ENCODE measurements at regions not wholly inside any gene's neighbourhood (a gene's known extent, or its start where the extent isn't known, plus 50 kb on each side); places are given as distances from the start of the nearest gene placed in this dataset.

DNA sequence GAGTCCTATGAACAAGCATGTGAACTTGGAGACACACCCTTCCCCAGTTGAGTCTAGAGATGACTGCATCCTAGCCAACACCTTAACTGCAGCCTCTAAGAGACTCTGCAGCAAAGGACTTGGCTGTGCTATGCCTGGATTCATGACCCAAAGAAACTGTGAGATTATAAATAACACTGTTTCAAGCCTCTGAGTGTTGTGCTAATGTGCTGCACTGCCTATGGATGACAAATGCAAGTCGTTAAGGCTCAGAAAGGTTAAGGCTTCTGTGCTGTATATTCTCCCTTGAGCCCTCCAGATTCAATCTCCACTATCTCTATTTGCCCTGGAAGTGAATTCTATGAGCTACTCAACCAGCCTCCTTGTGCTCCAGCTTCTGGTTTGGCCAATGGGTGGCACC, 116.5 kb upstream of the CBLN4 start:
- H3K9me3 ChIP-seq, result no peaks in the 10 kb centered on the region
- H3K36me3 Mint-ChIP-seq (ENCODE audit: insufficient read depth, unreplicated experiment), result no peaks in the 10 kb centered on the region

DNA sequence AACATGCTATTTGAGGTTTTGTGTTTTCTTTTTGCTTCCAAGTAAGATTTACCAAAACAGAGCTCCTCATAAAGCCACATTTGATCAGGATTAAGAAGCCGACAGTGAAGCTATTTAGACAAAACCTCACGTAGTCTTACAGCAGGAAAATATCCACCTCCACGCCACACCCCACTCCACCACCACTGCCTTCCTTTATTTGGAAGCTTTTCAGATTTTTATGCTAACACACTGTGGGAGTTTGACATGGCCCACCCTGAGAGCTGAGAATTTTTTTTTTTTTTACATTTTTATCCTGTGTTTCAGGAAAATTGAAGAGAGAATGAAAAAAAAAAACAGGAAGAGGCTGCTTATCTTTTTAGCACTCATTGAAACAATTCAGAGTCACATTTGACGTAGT, 104.8 kb upstream of the MC3R start:
- DNase-seq, result no peak
- no peaks in the 10 kb centered on the region for H3K4me1 ChIP-seq
- POLR2A ChIA-PET, result no interaction called here
- no peak overlapping the region for H3K27ac Mint-ChIP-seq (ENCODE audit: unreplicated experiment)
- no peaks in the 10 kb centered on the region for H3K27me3 ChIP-seq (replicated peaks; ENCODE audit: control insufficient read depth, insufficient read depth, low read length)
- no peaks in the 10 kb centered on the region for H3K36me3 Mint-ChIP-seq (ENCODE audit: insufficient read depth, unreplicated experiment)
- H3K4me1 Mint-ChIP-seq (ENCODE audit: low read depth, unreplicated experiment), result no peaks in the 10 kb centered on the region
- peaks cover 27% of the 10 kb centered on the region for H3K9me3 ChIP-seq
- CTCF ChIA-PET, result interaction anchor here (0.5 kb wide), 1 partner anchor 21 kb away, joined by 3 read pairs; no protein-coding TSS in a partner anchor
- no TSS peak for BruUV-seq (replicated peaks)
- H3K36me3 ChIP-seq (ENCODE audit: control insufficient read depth, insufficient read depth, low read length), result no peaks in the 10 kb centered on the region
- H3K4me3 Mint-ChIP-seq (ENCODE audit: unreplicated experiment), result no peak overlapping the region
- TF ChIP-seq, protein P1, sequence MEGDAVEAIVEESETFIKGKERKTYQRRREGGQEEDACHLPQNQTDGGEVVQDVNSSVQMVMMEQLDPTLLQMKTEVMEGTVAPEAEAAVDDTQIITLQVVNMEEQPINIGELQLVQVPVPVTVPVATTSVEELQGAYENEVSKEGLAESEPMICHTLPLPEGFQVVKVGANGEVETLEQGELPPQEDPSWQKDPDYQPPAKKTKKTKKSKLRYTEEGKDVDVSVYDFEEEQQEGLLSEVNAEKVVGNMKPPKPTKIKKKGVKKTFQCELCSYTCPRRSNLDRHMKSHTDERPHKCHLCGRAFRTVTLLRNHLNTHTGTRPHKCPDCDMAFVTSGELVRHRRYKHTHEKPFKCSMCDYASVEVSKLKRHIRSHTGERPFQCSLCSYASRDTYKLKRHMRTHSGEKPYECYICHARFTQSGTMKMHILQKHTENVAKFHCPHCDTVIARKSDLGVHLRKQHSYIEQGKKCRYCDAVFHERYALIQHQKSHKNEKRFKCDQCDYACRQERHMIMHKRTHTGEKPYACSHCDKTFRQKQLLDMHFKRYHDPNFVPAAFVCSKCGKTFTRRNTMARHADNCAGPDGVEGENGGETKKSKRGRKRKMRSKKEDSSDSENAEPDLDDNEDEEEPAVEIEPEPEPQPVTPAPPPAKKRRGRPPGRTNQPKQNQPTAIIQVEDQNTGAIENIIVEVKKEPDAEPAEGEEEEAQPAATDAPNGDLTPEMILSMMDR (IDR thresholded peaks at IDR 0.05; ENCODE audit: insufficient read depth in 1 of 2, low read depth in 1 of 2, low read length in 1 of 2, severe bottlenecking in 1 of 2, unreplicated experiment in 1 of 2), result no peak
- H3K4me3 ChIP-seq (ENCODE audit: low read depth, low read length), result no peak overlapping the region
- peaks cover 29% of the 10 kb centered on the region for H3K9me3 Mint-ChIP-seq (ENCODE audit: unreplicated experiment)
- H3K27me3 Mint-ChIP-seq (ENCODE audit: insufficient read depth, unreplicated experiment), result no peaks in the 10 kb centered on the region
- intact Hi-C loops (cut with micrococcal nuclease; ENCODE audit: unreplicated experiment), result loop anchor here (10.0 kb wide), 1 partner anchor 59 kb away; no protein-coding TSS in a partner anchor

More for the DNA sequence above, 116.5 kb upstream of the CBLN4 start:
- H3K4me3 ChIP-seq (ENCODE audit: low read depth, low read length), result no peak overlapping the region
- CTCF ChIA-PET, result no interaction called here
- no peaks in the 10 kb centered on the region for H3K4me1 ChIP-seq
- peaks cover 4% of the 10 kb centered on the region for H3K27me3 Mint-ChIP-seq (ENCODE audit: insufficient read depth, unreplicated experiment)
- H3K4me3 Mint-ChIP-seq (ENCODE audit: unreplicated experiment), result no peak overlapping the region
- no peaks in the 10 kb centered on the region for H3K9me3 Mint-ChIP-seq (ENCODE audit: unreplicated experiment)
- POLR2A ChIA-PET, result no interaction called here
- intact Hi-C loops (cut with micrococcal nuclease; ENCODE audit: unreplicated experiment), result no loop called here
- no peaks in the 10 kb centered on the region for H3K27me3 ChIP-seq (replicated peaks; ENCODE audit: control insufficient read depth, insufficient read depth, low read length)
- H3K4me1 Mint-ChIP-seq (ENCODE audit: low read depth, unreplicated experiment), result no peaks in the 10 kb centered on the region
- no TSS peak for BruUV-seq (replicated peaks)
- no peak for DNase-seq
- TF ChIP-seq, protein P1 (IDR thresholded peaks at IDR 0.05; ENCODE audit: insufficient read depth in 1 of 2, low read depth in 1 of 2, low read length in 1 of 2, severe bottlenecking in 1 of 2, unreplicated experiment in 1 of 2), result no peak
- no peaks in the 10 kb centered on the region for H3K36me3 ChIP-seq (ENCODE audit: control insufficient read depth, insufficient read depth, low read length)
- no peak overlapping the region for H3K27ac Mint-ChIP-seq (ENCODE audit: unreplicated experiment)

DNA sequence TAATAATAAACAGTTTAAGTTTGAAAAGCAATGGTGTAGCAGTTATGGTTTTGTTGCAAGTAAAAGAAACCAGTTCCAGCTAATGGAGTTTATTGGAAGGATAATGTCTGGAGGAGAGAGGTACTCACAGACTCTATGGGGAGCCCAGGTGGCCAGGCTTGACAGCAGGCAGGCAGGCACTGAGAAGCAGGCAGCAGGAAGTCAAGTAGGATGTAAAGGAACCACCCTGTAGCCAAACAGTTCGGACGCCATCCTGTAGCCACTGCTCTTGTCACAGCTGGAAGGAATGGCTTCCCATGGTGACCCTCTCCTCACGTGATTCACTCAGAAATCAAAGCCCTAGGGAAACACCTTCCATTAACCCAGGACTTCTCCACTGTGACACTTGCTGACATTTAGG, 96.7 kb upstream of the MC3R start:
- TF ChIP-seq, protein P1 (IDR thresholded peaks at IDR 0.05; ENCODE audit: insufficient read depth in 1 of 2, low read depth in 1 of 2, low read length in 1 of 2, severe bottlenecking in 1 of 2, unreplicated experiment in 1 of 2), result no peak
- BruUV-seq (replicated peaks), result no TSS peak
- ChIA-PET POLR2A (no interaction called here), CTCF (no interaction called here)
- H3K4me1 Mint-ChIP-seq (ENCODE audit: low read depth, unreplicated experiment), result no peaks in the 10 kb centered on the region
- Histone ChIP-seq H3K4me1 (no peaks in the 10 kb centered on the region), H3K9me3 (no peaks in the 10 kb centered on the region), H3K27me3 (replicated peaks; ENCODE audit: control insufficient read depth, insufficient read depth, low read length) (no peaks in the 10 kb centered on the region), H3K4me3 (ENCODE audit: low read depth, low read length) (no peak overlapping the region), H3K36me3 (ENCODE audit: control insufficient read depth, insufficient read depth, low read length) (no peaks in the 10 kb centered on the region)
- no peaks in the 10 kb centered on the region for H3K9me3 Mint-ChIP-seq (ENCODE audit: unreplicated experiment)
- peaks cover 9% of the 10 kb centered on the region for H3K27me3 Mint-ChIP-seq (ENCODE audit: insufficient read depth, unreplicated experiment)
- no peaks in the 10 kb centered on the region for H3K36me3 Mint-ChIP-seq (ENCODE audit: insufficient read depth, unreplicated experiment)
- no peak for DNase-seq
- no peak overlapping the region for H3K27ac Mint-ChIP-seq (ENCODE audit: unreplicated experiment)
- H3K4me3 Mint-ChIP-seq (ENCODE audit: unreplicated experiment), result no peak overlapping the region
- intact Hi-C loops (cut with micrococcal nuclease; ENCODE audit: unreplicated experiment), result no loop called here

All from Caco-2 (cell line).